Fibroblast of mammary gland (primary cell): ENCODE measurements at regions not wholly inside any gene's neighbourhood (a gene's known extent, or its start where the extent isn't known, plus 50 kb on each side); places are given as distances from the start of the nearest gene placed in this dataset.

Experiments used
- DNase-seq: peaks from one replicate; pipeline ENCODE4 v3.0.0-alpha.2; 2010; ENCODE audit warnings: low read depth
- H3K4me3 ChIP-seq: 2 replicates; pipeline ENCODE4 v1.5.1; 2011; ENCODE audit warnings: low read depth, mild to moderate bottlenecking, low read length, moderate library complexity; ENCODE audit not compliant: control insufficient read depth
- CTCF ChIP-seq: conservative IDR thresholded peaks from 2 replicates; pipeline ENCODE4 v1.5.1; 2011; ENCODE audit warnings: low read depth, low read length, inconsistent platforms; ENCODE audit not compliant: control insufficient read depth, insufficient read depth

DNA sequence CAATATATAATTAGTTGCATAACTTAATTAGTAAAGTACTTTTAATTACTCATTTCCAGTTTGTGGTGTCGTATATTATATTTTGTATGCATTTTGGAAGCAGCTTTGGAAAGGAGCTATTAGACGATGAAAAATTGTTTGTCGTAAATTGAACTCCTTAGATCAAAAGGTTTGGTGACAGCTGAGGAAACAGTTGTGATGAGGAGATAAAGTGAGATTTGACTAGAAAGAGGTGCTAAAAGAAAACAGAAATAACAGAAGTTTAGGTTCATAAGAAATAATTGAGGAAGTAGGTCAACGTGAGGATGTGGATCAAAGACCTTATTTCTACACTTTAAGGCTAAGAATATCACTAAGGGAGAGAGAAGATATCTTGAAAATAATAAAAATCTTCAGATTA, 141.9 kb upstream of the NETO1 start:
- no peak for DNase-seq
- no peak overlapping the region for H3K4me3 ChIP-seq
- TF ChIP-seq CTCF, result no peak

GRCh38 chr18:73007915-73008308, 140.1 kb upstream of the NETO1 start:
- H3K4me3 ChIP-seq, result no peak overlapping the region
- no peak for TF ChIP-seq CTCF
- DNase-seq, result no peak

DNA sequence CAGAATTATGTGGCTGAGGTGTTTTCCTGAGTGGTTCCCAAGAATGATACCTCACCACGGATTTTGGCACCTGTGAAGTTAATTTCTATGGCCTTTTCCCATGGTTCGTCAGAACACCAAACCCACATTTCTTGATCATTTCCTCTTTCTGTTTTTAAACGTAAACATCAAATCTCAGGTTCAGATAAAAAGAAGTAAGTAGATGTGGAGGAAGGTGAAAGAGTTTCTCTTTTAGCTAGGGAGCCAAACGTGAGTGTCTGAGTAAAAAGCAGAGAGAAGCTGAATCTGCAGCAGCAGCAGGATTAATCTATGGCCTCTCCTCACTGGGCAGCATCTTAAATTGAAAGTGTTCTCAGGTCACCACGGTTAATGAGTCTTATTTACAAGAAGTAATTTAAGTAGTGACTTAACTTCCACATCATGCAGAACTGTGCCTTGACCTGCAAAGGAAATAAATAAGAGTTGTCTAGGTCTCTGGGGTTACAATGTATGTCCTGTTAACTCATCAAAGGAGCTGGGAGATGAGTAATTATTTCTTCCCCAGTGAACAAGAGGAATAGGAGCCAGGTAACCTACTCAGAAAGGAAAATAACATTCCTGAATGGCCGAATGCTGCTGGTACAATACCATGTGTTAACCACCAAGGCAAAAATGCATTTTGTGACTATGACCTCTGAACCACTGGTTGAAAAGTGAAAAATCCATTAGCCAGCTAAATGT, 139.6 kb upstream of the NETO1 start:
- no peak for TF ChIP-seq CTCF
- DNase-seq, result no peak
- no peak overlapping the region for H3K4me3 ChIP-seq

DNA sequence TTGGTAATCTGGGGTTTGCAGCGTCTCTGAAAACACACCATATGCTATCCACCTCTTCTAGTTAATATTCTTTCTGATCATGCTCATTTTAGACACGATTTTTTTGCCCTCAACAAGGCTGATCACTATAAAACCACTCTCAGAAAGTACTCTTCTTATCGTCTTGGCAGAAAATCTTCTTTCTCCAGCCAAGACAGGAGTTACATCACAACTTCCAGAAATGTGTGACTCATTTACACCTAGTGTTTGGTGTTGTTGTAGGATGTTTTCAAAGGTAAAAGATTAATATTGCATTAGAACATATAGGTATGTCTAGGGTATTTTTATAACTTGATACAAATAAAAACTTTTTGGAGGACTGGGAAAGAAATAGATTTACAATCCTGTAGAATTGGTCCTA, 138.5 kb upstream of the NETO1 start:
- DNase-seq, result no peak
- no peak for TF ChIP-seq CTCF
- no peak overlapping the region for H3K4me3 ChIP-seq

GRCh38 chr18:73004260-73004659, 136.5 kb upstream of the NETO1 start:
- TF ChIP-seq CTCF, result no peak
- DNase-seq, result no peak
- H3K4me3 ChIP-seq, result no peak overlapping the region

DNA sequence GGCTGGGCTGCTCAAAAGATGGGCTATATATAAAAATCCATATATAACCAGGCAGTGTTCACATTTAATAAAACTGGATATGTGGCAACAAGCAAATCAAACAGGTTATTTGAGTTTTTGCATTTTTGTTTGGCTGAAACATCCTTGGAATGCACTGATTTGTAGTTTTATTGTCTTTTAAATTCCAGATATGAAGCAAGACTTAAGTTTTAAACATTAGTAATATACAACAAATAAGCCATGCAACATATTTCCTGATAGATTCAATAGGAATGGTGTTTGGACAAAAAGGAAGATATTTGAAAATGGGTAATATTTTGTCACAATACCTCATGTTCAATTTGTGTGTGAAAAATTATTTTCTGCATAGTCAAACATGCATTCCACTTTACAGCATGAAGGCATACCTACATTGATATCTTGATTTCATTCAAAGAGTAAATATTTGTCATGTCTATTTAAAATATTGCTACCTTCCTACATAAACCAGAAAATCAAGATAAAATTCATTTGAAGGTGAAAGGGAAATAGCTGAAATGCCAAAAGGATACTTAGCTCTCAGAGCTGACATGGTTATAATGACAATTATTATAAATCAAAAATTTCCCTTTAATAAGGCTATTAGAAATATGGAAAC, 132.3 kb upstream of the NETO1 start:
- DNase-seq, result no peak
- no peak overlapping the region for H3K4me3 ChIP-seq
- no peak for TF ChIP-seq CTCF
